Right renal pelvis (tissue), 4 donors: ENCODE measurements at regions not wholly inside any gene's neighbourhood (a gene's known extent, or its start where the extent isn't known, plus 50 kb on each side); places are given as distances from the start of the nearest gene placed in this dataset.
"Not testable (repeated sequence)": the region's sequence is repeated elsewhere in the genome, so short reads cannot be mapped to it uniquely, and the experiment has no call there.

Experiments
- DNase-seq, 4 donors: peaks; one replicate each; pipeline ENCODE4 v3.0.0-alpha.2; 2013; ENCODE audit warnings: low read depth in 4 of 4, low spot score in 3 of 4, missing footprints in 1 of 4

DNA sequence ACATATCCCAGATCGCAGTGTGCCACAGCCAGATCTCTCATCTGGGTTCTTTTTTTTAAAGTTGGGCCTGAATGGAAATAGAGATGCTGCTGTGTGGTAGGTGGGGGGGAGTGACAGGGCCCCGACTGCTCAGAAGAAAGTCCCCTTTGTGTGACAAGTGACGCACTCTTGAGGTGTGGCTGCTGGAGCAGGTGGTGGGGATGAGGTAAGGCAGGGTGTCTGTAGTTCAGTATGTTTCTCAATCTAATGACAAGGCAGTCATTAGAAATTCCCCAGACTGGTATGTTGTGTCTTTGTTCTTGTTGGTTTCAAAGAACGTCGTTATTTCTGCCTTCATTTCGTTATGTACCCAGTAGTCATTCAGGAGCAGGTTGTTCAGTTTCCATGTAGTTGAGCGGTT lies 128.8 kb upstream of the TACR1 start:
- DNase-seq, result no peak

DNA sequence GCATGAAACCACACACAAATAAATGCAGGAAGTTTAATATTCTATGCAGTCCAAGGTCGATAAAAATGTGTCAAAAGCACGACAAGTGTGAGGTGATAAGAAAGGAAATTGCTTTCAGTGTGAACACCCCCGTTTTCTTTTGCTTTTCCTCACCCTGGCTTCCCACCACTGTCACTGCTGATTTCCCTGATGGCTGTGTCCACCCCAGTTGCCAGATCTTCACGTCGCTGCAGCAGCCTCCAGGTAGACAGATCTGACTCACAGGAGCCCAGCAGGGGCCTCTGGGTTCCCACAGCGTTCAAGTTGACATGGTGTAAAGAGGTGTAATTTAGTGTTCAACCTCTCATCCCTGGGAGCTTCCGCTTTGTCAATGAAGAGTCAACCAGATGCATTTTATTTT lies 128.0 kb upstream of the TACR1 start:
- no peak for DNase-seq

DNA sequence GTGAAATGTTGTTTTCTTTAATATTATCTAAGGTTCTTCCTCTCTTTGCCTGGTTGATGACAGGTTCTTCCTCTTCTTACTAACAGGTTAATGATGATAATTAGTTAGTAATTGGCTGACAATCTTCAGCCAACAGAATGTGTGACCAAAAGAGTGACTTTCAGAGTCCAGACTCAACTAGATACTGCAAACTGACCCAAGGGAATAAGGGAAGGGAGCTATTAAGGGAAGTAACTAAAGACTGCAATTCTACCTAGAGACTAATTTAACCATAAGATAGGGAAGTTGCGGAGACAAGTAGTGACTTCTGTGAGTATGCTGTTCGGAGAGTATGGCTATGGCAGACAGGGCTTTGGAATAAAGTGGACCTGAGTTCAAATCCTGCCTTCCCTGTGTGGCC lies 127.3 kb upstream of the TACR1 start:
- no peak for DNase-seq

DNA sequence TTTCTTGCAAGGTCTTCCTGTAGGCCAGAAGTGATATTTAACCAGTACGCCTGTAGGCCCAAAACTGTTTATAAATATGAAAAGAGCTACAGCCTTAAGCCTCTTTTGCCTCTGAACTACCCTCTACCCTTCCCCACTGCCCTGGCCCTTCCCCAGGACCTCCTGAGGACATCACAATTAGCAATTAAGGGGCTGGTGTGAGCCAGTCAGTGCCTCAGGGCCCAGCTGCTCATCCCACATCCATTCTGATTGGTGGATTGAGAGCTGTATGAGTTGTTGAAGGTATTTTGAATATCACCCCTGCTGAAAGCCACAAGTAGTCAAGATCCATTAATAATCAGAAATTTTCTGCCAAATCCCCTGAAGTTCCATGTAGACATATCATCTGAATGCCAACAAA lies 126.3 kb upstream of the TACR1 start:
- DNase-seq, result no peak

DNA sequence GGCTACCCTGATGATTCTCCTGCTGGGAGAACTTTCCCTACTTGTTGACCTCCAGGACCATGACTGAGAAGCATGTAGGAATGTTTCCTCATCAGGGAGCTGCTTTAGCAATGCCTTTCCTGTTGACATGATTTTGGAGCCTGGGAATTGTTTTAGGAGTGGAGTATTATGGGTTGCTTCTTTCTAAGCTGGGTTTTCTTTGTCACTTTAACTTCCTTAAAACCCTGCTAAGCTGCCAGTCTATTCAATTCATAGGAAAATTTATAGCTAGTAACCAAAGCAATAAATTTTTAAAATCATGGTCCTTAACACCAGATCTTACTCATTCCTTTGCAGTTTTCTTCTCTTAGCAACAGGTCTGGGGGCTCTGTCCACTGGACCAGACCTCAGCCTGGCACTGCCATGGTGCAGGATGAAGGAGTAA lies 125.6 kb upstream of the TACR1 start:
- no peak for DNase-seq

DNA sequence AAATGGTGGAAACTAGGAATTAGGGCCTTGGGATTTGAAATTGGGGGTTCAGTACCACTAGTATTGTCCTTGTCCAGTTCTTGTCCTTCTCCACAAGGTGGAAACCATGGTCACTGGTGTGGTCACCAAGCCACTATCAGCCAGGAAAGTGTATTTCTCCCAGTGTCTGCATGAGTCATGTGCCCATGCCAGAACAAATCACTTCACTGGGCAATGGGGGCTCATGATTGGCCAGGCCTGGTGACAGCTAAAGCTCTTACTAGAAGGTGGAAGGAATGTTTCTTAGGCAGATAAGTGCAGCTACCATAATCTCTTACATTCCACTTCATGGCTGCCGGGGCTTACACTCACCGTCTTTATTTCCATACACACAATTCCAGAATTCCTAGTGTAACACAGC lies 124.8 kb upstream of the TACR1 start:
- DNase-seq, result no peak

DNA sequence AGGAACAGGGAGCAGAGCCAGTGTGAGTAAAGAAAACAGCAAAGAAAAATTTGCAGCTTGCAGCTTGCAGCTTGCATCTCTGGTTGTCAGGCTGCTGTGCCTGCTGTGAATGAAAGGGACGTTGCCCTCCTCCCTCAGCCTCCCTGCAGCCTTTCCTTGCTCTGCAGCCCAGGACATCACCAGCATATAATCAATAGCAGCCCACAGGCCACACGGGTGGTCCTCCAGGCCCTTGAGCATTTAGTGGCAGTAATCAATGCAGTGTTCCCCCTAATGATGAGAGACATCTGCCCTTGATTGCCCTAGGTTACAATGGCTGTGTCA lies 122.2 kb upstream of the TACR1 start:
- no peak for DNase-seq

DNA sequence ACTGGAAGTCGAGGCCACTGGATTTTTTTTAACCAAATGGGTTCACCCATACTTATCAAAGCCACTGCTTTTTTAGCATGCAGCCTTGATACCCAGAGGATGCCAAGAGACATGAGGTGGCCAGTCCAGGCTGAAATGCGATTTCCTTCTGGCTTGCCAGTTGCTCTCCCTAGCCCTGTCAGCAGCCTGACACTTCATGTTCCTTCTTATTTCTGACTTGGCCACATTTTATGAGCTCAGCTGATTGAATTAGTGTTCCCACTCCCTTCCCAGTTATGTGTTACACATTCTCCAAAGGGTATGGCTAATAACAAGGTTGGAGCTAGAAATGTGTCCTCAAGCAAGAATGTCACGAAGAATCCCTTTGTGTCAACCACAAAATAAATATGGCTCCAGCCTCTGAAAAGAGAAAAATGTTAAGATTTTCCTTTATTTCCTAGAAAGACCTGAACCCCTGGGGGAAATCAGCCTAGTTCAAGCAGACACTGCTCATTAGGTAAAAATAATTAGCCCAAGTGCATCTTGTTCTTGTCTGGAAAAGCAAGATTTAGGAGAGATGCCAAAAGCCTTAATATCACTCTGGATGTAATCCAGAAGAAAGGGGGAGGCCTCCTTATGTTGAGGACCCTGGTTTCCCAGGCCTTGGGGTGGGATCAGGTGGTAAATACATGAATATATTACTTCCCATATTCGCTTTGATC lies 121.7 kb upstream of the TACR1 start:
- no peak for DNase-seq

DNA sequence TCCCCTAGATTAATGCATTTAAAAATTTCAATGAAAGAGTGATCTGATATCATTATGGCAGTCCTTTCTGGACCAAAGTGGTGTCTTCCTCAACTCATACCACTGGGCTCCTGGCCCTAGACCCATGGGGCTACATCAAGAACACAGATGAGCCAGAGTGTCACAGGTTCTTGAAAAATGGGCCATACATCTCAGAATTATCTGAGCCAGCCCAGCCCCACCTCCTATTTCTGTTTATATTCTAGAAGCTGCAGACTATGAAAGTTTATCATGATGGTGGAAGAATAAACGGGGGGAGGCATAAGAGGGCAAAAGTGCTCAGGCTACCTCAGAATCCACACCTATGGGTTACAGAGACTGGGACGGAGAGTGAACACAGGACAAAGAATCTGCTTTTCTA lies 120.6 kb upstream of the TACR1 start:
- no peak for DNase-seq

DNA sequence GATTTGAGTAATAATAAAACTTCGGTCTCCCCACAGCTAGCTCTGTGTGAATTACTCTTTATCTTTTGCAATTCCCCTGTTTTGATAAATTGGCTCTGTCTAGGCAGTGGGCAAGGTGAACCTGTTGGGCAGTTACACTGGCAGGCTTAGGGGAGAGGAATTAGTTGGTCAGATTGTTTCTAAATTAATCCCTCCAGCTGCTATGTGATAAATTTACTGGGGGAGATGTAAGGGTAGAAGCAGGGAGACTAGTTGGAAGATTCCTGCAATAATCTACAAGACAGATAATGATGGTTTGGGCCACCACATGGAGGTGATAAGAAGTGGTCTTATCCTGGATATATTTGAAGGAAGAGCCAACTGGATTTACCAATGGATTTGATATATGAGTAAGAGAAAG lies 118.5 kb upstream of the TACR1 start:
- DNase-seq, result no peak

DNA sequence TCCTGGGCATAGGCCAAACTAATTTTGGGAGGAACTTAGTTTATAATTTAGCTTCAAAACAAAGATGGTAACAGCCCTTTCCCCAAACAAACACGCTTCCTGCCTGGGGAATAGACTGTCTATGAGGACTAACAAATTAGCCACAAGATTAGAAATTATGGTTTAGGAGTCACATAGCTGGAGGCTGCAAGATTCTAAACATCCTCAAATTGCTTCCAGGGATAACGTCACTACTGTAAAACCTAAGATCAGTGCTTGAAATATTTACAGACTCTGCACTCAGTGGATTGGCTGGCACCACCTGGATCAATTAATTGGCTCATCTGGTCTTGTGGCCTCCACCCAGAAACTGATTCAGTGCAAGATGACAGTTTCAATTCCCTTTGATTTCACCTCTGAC lies 118.0 kb upstream of the TACR1 start:
- DNase-seq, result no peak

DNA sequence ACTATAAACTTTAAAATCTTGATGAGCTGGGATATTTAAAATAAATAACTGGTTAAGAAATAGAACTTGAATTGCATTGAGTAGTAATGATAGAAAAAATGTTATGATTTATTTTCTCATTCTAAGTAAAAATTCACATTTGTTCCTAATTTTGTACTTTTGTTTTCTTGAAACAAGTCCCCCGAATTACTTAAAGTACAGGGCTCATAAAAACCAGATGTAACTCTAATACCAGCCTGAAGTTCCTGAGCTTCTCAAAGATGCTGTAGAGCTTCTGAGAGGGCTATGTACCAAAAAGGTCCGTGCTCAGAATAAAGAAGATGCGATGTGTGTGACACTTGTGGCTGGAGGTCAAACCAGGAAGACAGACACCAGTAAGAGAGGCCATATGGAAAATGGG lies 116.1 kb upstream of the TACR1 start:
- no peak for DNase-seq

DNA sequence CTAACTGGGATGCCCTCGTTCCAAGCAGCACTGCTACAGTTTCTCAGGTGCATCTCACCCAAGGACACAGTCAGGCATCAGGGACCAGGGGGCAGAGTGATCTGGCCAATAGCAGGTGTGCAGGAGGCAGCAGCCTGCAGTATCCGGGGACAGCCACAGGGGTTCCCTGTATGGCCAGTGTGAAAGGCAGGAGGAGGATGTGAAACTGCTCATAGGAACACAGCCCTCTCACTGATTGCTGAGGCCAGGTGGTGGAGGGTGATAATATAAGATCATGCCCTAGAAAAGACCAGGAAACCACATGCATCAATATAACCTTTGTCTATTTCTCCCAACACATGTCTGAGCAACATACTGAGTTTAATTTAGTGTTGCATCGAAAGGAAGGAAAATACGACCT lies 112.7 kb upstream of the TACR1 start:
- DNase-seq, result no peak

DNA sequence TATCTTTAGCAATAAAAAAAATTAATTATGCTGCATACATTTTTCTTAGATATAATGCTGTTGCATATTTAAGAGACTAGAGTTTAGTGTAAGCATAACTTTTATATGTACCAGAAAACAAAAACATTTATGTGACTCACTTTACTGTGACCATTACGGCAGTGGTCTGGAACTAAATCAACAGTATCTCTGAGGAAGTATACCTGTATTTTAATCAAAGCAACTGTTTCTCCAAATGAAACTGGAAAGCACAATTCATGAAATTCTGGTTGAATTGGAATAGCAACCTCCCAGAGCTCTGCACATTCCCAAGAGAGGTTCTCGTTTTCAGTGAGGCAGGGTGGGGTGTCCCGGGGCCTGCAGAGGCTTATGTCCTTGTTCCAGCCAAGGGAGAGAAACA lies 112.2 kb upstream of the TACR1 start:
- DNase-seq, result no peak

DNA sequence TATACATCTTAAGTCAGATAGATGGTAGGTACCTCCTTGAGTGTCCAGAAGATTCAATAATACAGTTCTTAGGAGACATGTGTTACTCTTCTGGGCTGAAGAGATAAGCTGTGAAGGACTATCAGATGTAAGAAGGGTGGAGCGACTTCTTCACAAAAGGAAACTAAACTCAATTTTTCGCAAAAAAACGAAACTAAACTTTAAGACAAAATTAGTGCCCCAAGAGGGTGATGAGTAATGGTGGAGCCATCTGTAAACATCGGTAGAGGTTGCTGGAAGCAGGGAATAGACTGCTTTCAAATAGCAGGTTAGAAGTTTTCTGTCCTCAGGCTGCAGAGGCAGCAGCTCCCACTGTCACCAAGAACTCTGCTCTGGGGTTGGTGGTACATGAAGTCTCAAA lies 111.6 kb upstream of the TACR1 start:
- DNase-seq, result no peak

DNA sequence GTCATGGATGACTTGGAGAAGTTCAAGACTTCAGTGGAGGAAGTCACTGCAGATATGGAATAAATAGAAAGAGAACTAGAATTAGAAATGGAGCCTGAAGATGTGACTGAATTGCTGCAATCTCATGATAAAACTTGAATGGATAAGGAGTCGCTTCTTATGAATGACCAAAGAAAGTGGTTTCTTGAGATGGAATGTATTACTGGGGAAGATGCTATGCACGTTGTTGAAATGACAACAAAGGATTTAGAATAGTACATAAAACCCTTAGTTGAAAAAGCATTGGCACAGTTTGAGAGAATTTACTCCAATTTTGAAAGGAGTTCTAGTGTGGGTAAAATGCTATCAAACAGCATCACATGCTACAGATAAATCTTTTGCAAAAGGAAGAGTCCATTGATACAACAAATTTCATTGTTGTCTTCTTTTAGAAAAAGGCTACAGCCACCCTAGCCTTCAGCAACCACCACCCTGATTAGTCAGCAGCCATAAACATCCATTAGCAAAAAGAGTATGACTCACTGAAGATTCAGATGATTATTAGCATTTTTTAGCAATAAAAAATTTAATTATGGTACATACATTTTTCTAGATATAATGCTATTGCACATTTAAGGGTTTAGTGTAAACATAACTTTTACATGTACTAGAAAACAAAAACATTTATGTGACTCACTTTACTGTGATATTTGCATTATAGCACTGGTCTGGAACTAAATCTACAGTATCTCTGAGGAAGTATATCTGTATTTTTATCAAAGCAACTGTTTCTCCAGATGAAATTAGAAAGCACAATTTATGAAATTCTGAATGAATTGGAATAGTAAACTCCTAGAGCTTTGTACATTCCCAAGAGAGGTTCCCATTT lies 110.5 kb upstream of the TACR1 start:
- no peak for DNase-seq

DNA sequence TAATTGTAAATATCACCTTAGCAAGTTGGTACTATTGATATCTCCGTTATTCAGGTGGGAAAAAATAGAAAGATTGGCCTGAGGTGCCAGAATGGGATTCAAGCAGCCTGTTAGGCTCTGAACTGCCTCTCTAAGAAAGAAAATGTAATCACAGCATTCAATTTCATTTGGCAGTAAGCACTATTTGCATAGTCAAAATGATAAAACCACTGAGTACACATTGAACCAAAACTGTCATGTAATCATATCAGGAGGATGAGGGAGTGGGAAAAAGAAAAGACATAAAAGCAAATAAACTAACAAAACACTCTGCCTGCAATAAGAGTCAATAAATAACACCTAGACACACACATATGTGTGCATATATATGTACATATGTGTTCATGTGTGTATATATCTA lies 103.9 kb upstream of the TACR1 start:
- no peak for DNase-seq

DNA sequence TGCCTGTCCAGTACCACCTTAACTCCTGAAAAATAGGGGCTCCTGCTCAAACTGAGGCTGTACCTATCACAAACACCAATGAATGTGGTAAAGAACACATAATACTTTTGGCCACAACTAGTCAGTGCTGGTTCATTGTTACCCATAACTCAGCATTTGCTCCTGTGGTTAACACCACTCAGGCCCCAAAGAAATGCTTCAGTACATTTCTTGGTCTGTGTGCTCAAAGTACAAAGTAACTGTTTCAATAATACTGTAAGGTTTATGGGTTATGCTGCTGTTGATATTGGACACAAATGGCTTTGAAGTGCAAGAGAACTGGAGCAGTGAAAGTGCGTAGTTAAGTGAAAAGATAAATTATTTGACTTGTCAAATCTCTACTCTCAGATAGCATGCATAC lies 95.0 kb upstream of the TACR1 start:
- no peak for DNase-seq

DNA sequence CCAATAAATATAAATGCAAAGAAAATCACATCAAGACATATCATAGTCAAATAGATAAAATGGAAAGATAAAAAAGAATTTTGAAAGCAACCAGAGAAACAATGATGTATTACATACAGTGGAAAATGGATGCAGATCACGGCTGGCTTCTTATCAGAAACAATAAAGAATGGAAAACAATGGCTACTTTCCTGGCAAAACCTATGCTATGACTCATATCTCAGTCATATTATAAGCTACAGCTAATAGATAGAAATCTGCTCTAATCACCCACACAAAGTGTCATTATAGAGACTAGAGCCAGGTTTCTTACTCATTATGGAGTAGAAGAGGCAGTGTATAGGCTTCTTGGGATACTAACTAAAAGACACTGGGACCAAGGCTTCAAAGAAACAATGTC lies 93.5 kb upstream of the TACR1 start:
- DNase-seq, result no peak

DNA sequence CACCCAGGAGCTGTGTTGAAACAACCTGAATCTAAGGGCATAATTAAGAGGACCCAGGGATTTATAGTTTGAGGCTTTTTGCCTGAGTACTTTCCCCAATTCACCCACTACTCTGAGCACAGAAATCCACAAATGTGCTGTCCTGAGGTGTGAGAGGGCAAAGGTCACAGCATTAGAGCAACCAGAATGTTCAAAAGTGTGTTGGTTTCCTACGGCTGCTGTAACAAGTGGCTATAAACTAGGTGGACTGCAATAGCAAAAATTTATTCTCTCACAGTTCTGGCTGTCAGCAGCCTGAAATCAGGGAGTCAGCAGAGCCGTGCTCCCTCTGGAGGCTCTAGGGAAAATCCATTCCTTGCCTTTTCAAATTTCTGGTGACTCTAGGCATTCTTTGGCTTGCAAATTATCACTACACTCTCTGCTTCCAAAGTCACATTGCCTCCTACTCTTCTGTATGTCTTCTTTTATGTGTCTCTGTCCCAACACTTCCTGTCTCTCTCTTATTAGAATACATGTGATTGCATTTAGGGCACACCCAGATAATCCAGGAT lies 91.4 kb upstream of the TACR1 start:
- no peak for DNase-seq

DNA sequence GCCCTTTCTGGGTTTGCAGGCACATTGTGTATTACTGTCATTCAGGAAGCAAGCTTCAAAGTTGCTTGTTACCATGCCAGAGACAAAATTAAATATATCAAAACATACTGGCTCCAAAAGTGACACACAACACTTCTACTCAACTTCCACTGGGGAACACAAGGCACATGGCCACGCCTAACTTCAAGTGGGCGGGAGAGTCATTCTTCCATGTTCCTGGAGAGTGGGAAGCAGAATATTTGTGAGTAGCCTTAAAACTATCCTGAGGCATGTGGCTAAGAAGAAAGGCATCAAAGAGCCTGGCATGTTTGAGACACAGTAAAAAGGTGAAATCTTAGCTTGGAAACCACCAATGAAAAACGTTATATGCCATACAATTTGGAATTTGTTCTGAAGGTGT lies 90.5 kb upstream of the TACR1 start:
- no peak for DNase-seq

DNA sequence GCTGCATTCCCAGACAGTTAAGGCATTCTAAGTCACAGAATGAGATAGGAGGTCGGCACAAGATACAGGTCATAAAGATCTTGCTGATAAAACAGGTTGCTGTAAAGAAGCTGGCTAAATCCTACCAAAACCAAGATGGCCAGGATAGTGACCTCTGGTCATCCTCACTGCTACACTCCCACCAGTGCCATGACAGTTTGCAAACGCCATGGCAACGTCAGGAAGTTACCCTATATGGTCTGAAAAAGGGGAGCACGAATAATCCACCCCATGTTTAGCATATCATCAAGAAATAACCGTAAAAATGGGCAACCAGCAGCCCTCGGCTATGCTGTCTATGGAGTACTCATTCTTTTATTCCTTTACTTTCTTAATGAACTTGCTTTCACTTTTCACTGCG lies 89.9 kb upstream of the TACR1 start:
- DNase-seq, result not testable (repeated sequence)
